ENCODE measurements at regions not wholly inside any gene's neighbourhood (a gene's known extent, or its start where the extent isn't known, plus 50 kb on each side); places are given as distances from the start of the nearest gene placed in this dataset.

DNA sequence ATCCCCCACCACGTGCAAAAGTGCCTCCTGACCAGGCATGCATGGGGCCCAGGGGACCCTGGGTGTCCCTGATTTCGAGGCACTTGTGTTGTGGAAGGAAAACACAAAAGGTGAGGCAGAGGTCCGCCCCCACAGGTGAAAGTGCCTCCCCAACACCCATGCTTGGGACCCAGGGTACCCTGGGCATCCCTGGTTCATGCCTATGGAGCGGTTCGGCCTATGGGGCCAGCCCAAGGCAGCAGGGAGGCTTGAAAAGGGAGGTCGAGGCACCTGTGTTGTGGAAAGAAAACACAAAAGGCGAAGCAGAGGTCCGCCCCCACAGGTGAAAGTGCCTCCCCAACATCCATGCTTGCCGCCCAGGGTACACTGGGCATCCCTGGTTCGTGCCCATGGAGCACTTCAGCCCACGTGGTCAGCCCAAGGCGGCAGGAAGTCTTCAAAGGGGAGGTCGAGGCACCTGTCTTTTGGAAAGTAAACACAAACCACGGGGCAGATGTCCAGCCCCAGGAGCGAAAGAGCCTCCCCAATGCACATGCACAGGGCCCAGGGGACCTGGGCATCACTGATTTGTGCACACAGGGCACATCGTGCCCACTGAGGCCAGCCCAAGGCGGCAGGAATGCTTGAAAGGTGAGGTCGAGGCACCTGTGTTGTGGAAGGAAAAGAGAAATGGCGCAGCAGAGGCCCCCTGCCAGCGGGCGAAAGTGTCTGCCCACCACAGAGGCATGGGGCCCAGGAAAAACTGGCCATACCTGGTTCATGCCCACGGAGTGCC is 375.5 kb downstream of the ALG10 start:
- H3K4me3 ChIP-seq (ENCODE audit: low read depth, low read length), result no peak overlapping the region
- TF ChIP-seq, protein P1, sequence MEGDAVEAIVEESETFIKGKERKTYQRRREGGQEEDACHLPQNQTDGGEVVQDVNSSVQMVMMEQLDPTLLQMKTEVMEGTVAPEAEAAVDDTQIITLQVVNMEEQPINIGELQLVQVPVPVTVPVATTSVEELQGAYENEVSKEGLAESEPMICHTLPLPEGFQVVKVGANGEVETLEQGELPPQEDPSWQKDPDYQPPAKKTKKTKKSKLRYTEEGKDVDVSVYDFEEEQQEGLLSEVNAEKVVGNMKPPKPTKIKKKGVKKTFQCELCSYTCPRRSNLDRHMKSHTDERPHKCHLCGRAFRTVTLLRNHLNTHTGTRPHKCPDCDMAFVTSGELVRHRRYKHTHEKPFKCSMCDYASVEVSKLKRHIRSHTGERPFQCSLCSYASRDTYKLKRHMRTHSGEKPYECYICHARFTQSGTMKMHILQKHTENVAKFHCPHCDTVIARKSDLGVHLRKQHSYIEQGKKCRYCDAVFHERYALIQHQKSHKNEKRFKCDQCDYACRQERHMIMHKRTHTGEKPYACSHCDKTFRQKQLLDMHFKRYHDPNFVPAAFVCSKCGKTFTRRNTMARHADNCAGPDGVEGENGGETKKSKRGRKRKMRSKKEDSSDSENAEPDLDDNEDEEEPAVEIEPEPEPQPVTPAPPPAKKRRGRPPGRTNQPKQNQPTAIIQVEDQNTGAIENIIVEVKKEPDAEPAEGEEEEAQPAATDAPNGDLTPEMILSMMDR (IDR thresholded peaks at IDR 0.05; ENCODE audit: low read depth, low read length, missing control alignments), result no peak
- no peak for DNase-seq (ENCODE audit: low read depth)

DNA sequence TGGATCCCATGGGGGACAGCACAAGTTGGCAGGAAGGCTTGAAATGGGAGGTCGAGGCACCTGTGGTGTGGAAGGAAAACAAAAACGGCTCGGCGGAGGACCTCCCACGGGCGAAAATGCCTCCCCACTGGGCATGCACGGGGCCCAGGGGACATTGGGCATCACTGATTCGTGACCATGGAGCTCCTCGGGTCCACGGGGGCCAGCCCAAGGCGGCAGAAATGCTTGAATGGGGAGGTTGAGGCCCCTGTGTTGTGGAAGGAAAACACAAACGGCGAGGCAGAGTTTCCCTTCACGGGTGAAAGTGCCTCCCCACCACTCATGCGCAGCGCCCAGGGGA is 376.0 kb downstream of the ALG10 start:
- no peak overlapping the region for H3K4me3 ChIP-seq (ENCODE audit: low read depth, low read length)
- DNase-seq (ENCODE audit: low read depth), result no peak
- TF ChIP-seq, protein P1 (IDR thresholded peaks at IDR 0.05; ENCODE audit: low read depth, low read length, missing control alignments), result no peak

DNA sequence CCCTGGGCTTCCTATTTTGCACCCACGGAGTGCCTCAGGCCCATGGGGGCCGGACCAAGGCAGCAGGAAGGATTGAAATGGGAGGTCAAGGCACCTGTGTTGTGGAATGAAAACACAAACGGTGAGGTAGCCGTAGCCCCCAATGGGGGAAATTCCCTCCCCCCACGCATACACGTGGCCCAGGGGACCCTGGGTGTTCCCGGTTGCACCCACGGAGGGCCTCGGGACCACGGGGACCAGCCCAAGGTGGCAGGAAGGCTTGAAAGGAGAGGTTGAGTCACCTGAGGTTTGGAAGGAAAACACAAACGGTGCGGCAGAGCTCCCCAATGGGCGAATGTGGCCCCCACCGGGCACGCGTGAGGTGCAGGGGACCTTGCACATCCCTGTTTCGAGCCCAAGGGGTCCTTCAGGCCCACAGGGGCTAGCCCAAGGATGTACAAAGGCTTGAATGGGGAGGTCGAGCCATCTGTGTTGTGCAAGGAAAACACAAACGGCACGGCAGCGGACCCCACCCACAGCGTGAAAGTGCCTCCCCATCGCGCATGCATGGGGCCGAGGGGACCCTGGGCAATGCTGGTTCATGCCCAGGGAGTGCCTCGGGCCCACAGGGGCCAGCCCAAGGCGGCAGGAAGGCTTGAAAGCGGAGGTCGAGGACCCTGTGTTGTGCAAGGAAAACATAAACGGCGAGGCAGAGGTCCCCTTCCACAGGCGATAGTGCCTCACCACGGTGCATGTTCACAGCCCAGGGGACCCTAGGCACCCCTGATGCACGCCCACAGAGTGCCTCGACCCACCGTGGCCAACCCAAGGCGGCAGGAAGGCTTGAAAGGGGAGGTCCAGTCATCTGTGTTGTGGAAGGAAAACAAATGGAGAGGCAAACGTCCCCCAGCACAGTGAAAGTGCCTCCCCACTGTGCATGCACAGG is 376.7 kb downstream of the ALG10 start:
- DNase-seq (ENCODE audit: low read depth), result no peak
- H3K4me3 ChIP-seq (ENCODE audit: low read depth, low read length), result no peak overlapping the region
- TF ChIP-seq, protein P1 (IDR thresholded peaks at IDR 0.05; ENCODE audit: low read depth, low read length, missing control alignments), result no peak

DNA sequence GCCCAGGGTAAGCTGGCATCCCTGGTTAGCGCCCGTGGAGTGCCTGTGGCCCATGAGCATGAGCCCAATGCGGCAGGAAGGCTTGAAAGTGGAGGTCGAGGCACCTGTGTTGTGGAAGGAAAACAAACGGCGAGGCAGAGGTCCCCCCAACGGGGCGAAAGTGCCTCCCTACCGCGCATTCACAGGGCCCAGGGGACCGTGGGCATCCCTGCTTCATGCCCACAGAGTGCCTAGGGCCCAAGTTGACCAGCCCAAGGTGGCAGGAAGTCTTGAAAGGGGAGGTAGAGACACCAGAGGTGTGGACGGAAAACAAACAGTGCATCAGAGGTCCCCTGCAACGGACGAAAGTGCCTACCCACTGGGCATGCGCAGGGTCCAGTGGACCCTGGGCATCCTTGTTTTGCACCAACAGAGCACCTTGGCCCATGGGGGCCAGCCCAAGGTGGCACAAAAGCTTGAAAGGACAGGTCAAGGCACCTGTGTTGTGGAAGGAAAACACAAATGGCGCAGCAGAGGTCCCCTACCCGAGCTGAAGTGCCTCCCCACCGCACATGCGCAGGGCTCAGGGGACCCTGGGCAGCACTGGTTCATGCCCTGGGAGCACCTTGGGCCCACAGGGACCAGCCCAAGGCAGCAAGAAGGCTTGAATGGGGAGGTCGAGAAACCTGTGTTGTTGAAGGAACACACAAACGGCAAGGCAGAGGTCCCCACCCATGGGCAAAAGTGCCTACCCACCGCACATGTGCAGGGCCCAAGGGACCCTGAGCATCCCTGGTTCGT is 377.5 kb downstream of the ALG10 start:
- no peak for DNase-seq (ENCODE audit: low read depth)
- H3K4me3 ChIP-seq (ENCODE audit: low read depth, low read length), result no peak overlapping the region
- TF ChIP-seq, protein P1 (IDR thresholded peaks at IDR 0.05; ENCODE audit: low read depth, low read length, missing control alignments), result no peak

DNA sequence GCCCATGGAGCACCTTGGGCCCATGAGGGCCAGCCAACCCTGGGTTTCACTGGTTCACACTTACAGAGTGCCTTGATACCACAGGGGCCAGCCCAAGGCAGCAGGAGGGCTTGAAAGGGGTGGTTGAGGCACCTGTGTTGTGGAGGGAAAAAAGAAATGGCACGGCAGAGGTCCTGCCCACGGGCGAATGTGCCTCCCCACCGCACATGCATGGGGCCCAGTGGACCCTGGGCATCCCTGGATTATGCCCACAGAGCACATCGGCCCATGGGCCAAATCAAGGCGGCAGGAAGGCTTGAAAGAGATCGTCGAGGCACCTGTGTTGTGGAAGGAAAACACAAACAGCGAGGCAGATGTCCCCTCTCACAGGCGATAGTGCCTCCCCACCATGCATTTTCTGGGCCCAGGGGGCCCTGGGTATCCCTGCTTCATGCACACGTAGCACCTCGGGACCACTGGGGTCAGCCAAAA is 378.1 kb downstream of the ALG10 start:
- TF ChIP-seq, protein P1 (IDR thresholded peaks at IDR 0.05; ENCODE audit: low read depth, low read length, missing control alignments), result no peak
- no peak for DNase-seq (ENCODE audit: low read depth)
- H3K4me3 ChIP-seq (ENCODE audit: low read depth, low read length), result no peak overlapping the region

DNA sequence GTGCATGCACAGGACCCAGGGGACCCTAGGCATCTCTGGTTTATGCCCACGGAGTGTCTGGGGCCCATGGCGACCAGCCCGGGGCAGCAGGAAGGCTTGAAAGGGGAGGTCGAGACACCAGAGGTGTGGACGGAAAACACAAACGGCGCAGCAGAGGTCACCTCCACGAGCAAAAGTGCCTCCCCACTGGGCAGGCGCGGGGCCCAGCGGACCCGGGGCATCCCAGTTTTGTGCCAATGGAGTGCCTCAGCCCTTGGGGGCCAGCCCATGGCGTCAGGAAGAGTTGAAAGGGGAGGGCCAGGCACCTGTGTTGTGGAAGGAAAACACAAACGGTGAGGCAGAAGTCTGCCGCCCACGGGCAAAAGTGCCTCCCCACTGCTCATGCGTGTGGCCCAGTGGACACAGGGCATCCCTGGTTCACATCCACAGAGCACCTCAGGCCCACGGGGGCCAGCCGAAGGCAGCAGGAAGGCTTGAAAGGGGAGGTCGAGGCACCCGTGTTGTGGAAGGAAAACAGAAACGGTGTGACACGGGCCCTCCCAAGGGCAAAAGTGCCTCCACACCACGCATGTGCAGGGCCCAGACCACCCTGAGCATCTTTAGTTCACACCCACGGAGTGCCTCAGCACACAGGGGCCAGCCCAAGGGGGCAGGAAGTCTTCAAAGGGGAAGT is 378.8 kb downstream of the ALG10 start:
- H3K4me3 ChIP-seq (ENCODE audit: low read depth, low read length), result no peak overlapping the region
- TF ChIP-seq, protein P1 (IDR thresholded peaks at IDR 0.05; ENCODE audit: low read depth, low read length, missing control alignments), result no peak
- DNase-seq (ENCODE audit: low read depth), result no peak
